Naive B cell (primary cell): ENCODE measurements at regions not wholly inside any gene's neighbourhood (a gene's known extent, or its start where the extent isn't known, plus 50 kb on each side); places are given as distances from the start of the nearest gene placed in this dataset.

Source experiments
- ATAC-seq, 2 donors: fragments of 150-1000 bp; cut with Tn5 transposase; 2 replicates each; pipeline ENCODE4 v1.10.0; 2021; ENCODE audit warnings: low read depth in 2 of 2, mild to moderate bottlenecking in 2 of 2, moderate library complexity in 2 of 2
- DNase-seq: peaks from one replicate; pipeline ENCODE4 v3.0.0; 2022
- H3K27ac Mint-ChIP-seq, 6 donors: one replicate each; pipeline ENCODE4 v1.8.0; 2020 to 2022; ENCODE audit warnings: mild to moderate bottlenecking in 6 of 6, mixed read lengths in 6 of 6, moderate library complexity in 5 of 6, inconsistent platforms in 2 of 6
- H3K27me3 Mint-ChIP-seq, 3 donors: one replicate each; pipeline ENCODE4 v1.8.0; 2021 to 2022; ENCODE audit warnings: mixed read lengths in 3 of 3, mild to moderate bottlenecking in 1 of 3
- H3K36me3 Mint-ChIP-seq, 2 donors: one replicate each; pipeline ENCODE4 v1.8.0; 2020 to 2022; ENCODE audit warnings: mixed read lengths in 2 of 2, inconsistent platforms in 1 of 2, mild to moderate bottlenecking in 1 of 2
- H3K4me1 Mint-ChIP-seq, 3 donors: one replicate each; pipeline ENCODE4 v1.8.0; 2020 to 2022; ENCODE audit warnings: mixed read lengths in 3 of 3, inconsistent platforms in 1 of 3, mild to moderate bottlenecking in 1 of 3, moderate library complexity in 1 of 3
- H3K4me3 Mint-ChIP-seq, 8 donors: one replicate each; pipeline ENCODE4 v1.8.0; 2020 to 2022; ENCODE audit warnings: mild to moderate bottlenecking in 8 of 8, mixed read lengths in 8 of 8, moderate library complexity in 8 of 8, inconsistent platforms in 2 of 8
- H3K9me3 Mint-ChIP-seq, 7 donors: one replicate each; pipeline ENCODE4 v1.8.0; 2020 to 2022; ENCODE audit warnings: mixed read lengths in 7 of 7, mild to moderate bottlenecking in 5 of 7, inconsistent platforms in 2 of 7, moderate library complexity in 1 of 7

DNA sequence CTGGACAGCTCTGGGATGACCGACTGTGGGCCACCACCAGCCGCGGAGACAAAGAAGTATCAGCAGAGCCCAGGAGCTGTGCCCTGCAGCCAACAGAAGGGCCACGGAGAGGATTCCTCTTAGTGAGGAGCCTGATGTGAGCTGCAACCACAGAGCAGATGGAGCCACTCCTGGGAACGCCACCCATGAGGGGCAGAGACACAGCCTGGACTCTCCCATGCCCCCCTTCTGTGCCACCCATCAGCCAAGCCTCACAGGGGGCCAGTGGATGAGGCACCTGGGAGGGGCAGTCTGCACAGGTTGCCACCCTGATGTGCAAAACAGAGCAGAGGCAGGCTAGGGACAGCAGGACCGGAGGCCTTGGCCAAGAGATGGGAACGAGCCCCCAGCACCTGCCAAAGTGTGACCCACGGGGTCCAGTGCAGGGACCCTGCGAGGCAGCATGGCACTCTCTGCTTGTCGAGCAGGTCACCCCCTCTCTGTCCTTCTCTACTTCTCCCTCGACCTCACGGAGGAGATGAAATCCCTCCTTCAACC is 380.7 kb upstream of the IRX1 start:
- H3K4me1 Mint-ChIP-seq: no peaks in the 10 kb centered on the region

DNA sequence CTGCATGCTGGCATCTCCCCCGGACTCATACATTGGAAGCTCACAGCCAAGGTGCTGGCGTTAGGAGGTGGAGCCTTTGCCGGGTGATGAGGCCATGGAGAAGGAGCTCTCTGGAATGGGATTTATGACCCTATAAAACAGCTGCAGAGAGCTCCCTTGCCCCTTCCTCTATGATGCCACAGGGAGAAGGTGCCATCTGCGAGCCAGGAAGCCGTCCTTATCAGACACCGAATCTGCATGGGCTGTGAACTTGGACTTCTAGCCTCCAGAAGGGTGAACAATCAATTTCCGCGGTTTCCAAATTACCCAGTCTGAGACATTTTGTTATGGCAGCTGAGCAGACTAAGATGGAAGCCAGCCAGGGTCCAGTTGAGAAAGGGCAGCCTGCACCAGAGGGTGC is 381.2 kb upstream of the IRX1 start:
- Mint-ChIP-seq H3K27me3 (no peaks in the 10 kb centered on the region), H3K27ac (no peak overlapping the region), H3K4me3 (no peak overlapping the region), H3K9me3 (peaks cover 0 to 19% (median 5%) of the 10 kb centered on the region in 7 donors), H3K36me3 (no peaks in the 10 kb centered on the region), H3K4me1 (no peaks in the 10 kb centered on the region)
- ATAC-seq (no peak), DNase-seq (no peak)

More for the DNA sequence above, 380.7 kb upstream of the IRX1 start:
- ATAC-seq (no peak), DNase-seq (no peak)
- no peaks in the 10 kb centered on the region for H3K27me3 Mint-ChIP-seq
- H3K36me3 Mint-ChIP-seq: no peaks in the 10 kb centered on the region
- no peak overlapping the region for H3K27ac Mint-ChIP-seq
- H3K4me3 Mint-ChIP-seq: no peak overlapping the region
- peaks cover 0 to 19% (median 5%) of the 10 kb centered on the region in 7 donors for H3K9me3 Mint-ChIP-seq

DNA sequence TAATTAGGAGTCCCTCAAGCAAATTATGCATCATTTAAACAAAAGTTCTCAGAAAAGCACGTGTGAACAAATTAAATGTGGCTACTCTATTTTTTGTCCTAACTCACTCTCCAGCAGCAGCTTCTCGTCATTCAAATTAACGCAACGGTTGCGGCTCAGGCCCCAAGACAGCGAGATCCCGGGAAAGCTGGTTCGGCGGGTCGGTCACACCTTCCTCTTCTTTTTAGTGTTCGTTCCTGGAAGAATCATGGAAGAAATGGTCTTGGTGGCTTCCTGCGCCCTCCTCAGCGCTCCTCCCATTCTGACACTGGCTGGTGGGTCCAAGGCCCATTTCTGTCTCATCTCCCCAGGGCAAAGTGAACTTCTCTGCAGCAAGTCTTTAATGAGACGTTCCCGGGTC is 382.8 kb upstream of the IRX1 start:
- peaks cover 0 to 19% (median 5%) of the 10 kb centered on the region in 7 donors for H3K9me3 Mint-ChIP-seq
- H3K36me3 Mint-ChIP-seq: no peaks in the 10 kb centered on the region
- H3K4me1 Mint-ChIP-seq: no peaks in the 10 kb centered on the region
- DNase-seq (no peak), ATAC-seq (no peak)
- H3K27me3 Mint-ChIP-seq: no peaks in the 10 kb centered on the region
- H3K27ac Mint-ChIP-seq: no peak overlapping the region
- H3K4me3 Mint-ChIP-seq: no peak overlapping the region

DNA sequence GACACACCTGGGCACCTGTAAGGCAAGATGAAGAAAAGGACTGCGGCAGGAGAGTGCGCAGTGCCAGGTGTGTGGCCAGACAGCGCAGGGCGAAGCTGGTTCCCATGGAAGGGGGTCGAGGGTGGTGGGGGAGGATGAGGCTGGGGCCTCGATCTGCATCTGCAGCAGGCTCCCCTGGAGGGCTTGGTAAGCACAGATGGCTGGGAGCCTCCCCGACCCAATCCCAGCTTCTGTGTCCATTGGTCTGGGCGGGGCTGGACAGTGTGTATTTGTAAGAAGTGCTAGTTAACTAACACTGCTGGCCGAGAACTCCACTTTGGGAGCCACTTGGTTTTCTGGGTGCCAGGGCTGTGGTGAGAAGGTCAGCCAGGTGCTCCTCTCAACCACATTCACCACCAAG is 385.1 kb upstream of the IRX1 start:
- ATAC-seq (no peak), DNase-seq (no peak)
- H3K27me3 Mint-ChIP-seq: no peaks in the 10 kb centered on the region
- H3K4me1 Mint-ChIP-seq: no peaks in the 10 kb centered on the region
- H3K9me3 Mint-ChIP-seq: peaks cover 0 to 12% (median 3%) of the 10 kb centered on the region in 7 donors
- no peak overlapping the region for H3K4me3 Mint-ChIP-seq
- no peaks in the 10 kb centered on the region for H3K36me3 Mint-ChIP-seq
- H3K27ac Mint-ChIP-seq: no peak overlapping the region

DNA sequence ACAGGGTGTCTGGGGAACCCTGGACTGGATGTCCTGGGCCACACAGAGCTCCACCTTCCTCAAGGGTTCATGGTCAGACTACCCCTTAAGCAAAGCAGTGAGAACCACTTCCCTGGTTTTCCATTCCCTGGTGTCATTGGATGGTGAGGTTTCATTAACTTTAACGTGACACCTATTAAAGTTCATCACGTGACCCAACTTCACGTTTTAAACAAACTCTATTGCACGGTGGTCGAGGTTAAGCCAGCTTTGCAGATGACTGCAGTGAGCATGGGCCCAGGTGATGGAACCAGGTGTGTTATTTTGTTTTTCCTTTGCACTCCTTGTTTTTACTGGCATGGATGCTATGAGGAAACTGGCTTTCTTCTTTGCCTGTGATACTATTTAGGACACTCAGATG is 385.7 kb upstream of the IRX1 start:
- no peaks in the 10 kb centered on the region for H3K4me1 Mint-ChIP-seq
- ATAC-seq (no peak), DNase-seq (no peak)
- no peaks in the 10 kb centered on the region for H3K36me3 Mint-ChIP-seq
- no peaks in the 10 kb centered on the region for H3K27me3 Mint-ChIP-seq
- no peak overlapping the region for H3K4me3 Mint-ChIP-seq
- peaks cover 0 to 15% (median 4%) of the 10 kb centered on the region in 7 donors for H3K9me3 Mint-ChIP-seq
- H3K27ac Mint-ChIP-seq: no peak overlapping the region

DNA sequence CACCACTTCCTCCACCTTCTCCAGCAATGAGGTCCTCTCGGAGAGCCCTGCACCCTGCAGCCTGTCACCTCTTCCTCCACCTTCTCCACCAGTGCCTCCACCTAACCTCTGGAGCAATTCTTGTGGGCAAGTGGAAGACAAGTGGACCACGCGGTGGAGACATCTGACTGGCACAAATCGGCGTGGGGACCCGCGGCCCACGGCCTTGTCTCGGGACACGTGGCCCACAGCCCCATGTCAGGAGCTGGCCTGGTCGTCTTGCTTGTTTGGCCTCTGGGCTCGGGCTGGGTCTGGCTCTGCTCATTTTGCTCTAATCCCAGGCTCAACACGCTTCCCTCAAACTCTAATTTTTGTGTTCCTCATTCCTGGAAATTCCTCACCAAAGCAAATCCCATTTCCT is 393.1 kb upstream of the IRX1 start:
- peaks cover 4 to 7% of the 10 kb centered on the region in 2 donors for H3K36me3 Mint-ChIP-seq
- no peak overlapping the region for H3K27ac Mint-ChIP-seq
- DNase-seq (no peak), ATAC-seq (no peak)
- H3K27me3 Mint-ChIP-seq: peaks cover 17 to 29% (median 28%) of the 10 kb centered on the region in 3 donors
- no peak overlapping the region for H3K4me3 Mint-ChIP-seq
- H3K4me1 Mint-ChIP-seq: peaks cover 0 to 3% (median 0%) of the 10 kb centered on the region in 3 donors
- H3K9me3 Mint-ChIP-seq: peaks cover 0 to 11% (median 4%) of the 10 kb centered on the region in 7 donors

DNA sequence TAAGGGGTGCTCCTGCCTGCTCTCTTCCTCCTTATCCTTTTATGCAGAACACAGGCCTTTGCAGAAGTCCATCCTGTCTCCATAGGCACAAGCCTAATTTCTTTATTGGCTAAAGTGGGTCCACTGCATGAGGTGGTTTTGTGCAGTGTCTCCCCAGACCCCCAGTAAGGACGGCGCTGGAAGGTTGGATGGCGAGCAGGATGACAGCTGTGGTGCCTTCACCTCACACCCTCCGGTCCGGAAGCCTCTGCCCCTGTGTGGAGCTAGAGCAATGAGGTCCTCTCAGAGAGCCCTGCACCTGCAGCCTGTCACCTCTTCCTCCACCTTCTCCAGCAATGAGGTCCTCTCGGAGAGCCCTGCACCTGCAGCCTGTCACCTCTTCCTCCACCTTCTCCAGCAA is 393.7 kb upstream of the IRX1 start:
- no peak overlapping the region for H3K27ac Mint-ChIP-seq
- peaks cover 0 to 11% (median 4%) of the 10 kb centered on the region in 7 donors for H3K9me3 Mint-ChIP-seq
- peaks cover 4 to 7% of the 10 kb centered on the region in 2 donors for H3K36me3 Mint-ChIP-seq
- H3K4me3 Mint-ChIP-seq: no peak overlapping the region
- peaks cover 0 to 3% (median 0%) of the 10 kb centered on the region in 3 donors for H3K4me1 Mint-ChIP-seq
- H3K27me3 Mint-ChIP-seq: peaks cover 22 to 36% (median 35%) of the 10 kb centered on the region in 3 donors
- DNase-seq: no peak
- ATAC-seq: no peak

DNA sequence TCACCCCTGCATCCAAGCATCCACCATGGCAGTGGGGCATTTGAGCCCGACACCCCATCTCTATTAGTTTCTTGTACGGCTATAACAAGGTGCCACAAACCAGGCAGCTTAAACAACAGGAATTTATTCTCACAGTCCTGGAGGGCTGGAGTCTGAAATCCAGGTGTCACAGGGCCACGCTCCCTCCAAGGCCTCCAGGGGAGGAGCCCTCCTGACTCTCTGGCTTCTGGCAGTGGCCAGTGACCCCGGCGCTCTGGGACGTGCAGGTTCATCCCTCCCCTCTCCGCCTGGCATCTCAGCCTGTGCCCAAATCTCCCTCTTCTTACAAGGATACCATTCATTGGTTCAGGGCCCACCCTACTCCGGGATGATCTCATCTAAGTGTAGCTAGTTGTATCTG is 394.5 kb upstream of the IRX1 start:
- H3K27me3 Mint-ChIP-seq: peaks cover 28 to 36% (median 35%) of the 10 kb centered on the region in 3 donors
- no peak overlapping the region for H3K4me3 Mint-ChIP-seq
- no peak for DNase-seq
- peaks cover 0 to 3% (median 0%) of the 10 kb centered on the region in 3 donors for H3K4me1 Mint-ChIP-seq
- H3K27ac Mint-ChIP-seq: no peak overlapping the region
- peaks cover 0 to 11% (median 4%) of the 10 kb centered on the region in 7 donors for H3K9me3 Mint-ChIP-seq
- no peak for ATAC-seq
- peaks cover 4 to 7% of the 10 kb centered on the region in 2 donors for H3K36me3 Mint-ChIP-seq

DNA sequence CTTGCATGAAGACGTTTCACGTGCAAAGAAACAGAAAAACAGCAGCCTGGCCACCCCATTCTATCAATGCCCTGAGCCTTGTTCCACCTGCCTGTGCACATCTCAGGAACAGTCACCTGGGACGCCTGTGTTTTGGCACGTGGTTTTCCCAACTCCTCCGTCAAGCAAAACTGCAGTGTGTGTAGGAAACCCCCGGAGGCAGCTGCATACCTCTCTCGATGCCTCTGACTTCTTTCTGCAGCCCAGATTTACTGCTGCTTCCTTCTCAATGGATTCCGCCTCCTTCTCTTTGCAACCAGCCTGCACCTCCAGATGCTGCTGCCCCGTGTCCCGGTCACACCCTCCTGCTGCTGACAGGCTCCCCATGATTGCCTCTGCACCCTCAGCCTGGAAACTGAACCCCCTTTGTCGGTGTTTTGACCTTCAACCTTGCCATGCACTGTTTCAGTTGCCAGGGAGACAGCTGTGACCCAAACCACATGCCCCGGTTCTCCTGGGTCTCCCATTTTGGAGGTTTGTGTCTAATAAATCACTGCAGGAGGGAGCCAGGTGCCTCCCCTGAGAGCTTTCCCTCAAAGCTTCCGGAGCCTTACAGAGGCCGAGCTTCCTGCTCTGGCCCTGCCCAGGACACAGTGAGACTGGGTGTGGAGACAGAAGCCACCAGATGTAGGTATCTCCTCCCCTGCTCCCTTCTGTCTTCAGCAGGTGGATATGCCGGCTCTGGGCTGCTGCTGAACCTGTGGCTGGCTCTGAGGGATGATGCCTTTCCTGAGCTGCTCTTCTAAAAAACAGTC is 395.5 kb upstream of the IRX1 start:
- H3K4me3 Mint-ChIP-seq: no peak overlapping the region
- H3K4me1 Mint-ChIP-seq: peaks cover 0 to 3% (median 0%) of the 10 kb centered on the region in 3 donors
- no peak overlapping the region for H3K27ac Mint-ChIP-seq
- DNase-seq (no peak), ATAC-seq (no peak)
- peaks cover 28 to 36% (median 35%) of the 10 kb centered on the region in 3 donors for H3K27me3 Mint-ChIP-seq
- peaks cover 0 to 6% (median 4%) of the 10 kb centered on the region in 7 donors for H3K9me3 Mint-ChIP-seq
- peaks cover 4 to 7% of the 10 kb centered on the region in 2 donors for H3K36me3 Mint-ChIP-seq

DNA sequence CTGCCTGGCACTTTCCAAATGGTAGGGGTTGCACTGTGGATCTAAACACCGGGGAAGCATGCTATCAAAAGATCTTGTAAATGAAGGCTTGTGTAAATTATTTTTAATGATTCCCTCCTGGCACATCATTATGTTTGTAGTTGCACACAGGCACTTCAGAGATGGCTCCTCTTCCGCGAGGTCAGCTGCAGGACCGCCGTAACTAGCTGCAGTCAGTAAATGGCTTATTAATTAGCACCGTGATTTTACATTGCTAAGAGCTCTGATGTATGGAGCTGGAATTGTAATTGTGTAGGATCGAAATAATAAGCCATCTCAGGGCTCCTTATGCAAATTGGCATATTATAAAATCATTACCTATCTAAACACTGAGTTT is 397.6 kb upstream of the IRX1 start:
- H3K36me3 Mint-ChIP-seq: peaks cover 4 to 7% of the 10 kb centered on the region in 2 donors
- H3K4me3 Mint-ChIP-seq: no peak overlapping the region
- H3K9me3 Mint-ChIP-seq: peaks cover 0 to 6% (median 2%) of the 10 kb centered on the region in 7 donors
- ATAC-seq (no peak), DNase-seq (no peak)
- no peak overlapping the region for H3K27ac Mint-ChIP-seq
- H3K27me3 Mint-ChIP-seq: peaks cover 28 to 35% (median 35%) of the 10 kb centered on the region in 3 donors
- peaks cover 0 to 3% (median 0%) of the 10 kb centered on the region in 3 donors for H3K4me1 Mint-ChIP-seq

DNA sequence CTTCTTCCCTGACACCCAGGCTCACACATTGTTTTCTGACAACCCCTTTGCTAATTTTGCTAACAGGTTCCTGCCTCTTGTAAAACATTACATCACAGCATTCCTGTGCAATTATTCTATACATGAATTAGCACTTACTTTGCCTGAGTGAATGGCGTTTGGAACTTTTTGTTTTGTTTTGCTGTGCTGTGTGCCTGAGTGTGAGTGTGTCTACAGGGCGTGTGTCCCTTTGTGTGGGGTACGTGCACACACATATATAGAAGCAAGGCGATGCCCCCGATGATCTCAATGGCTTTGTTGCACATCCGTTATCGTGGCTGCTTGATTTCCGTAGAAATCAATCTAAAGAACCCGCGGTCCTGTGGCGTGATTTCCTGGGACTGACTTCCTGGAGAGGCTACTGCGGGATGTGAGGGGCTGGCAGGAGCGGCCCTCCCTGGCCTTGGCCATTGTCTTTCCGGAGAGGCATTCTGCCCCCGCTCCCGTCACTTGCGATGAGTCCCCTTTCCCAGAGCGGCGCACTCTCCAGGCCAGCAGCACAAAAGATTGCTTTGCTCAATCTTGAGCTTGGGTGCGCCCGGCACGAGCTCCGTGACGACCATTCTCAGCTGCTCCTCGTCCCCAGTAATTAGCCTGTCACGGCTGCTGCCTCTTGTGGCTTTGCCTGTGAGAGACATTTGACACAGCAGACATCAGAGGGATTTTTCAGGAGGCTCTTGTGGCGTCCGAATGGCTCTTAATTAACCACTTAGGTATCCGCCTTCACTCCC is 398.1 kb upstream of the IRX1 start:
- H3K9me3 Mint-ChIP-seq: peaks cover 0 to 5% (median 1%) of the 10 kb centered on the region in 7 donors
- DNase-seq (no peak), ATAC-seq (no peak)
- H3K36me3 Mint-ChIP-seq: peaks cover 0 to under 1% of the 10 kb centered on the region in 2 donors
- H3K27me3 Mint-ChIP-seq: peaks cover 24 to 35% (median 29%) of the 10 kb centered on the region in 3 donors
- H3K4me1 Mint-ChIP-seq: no peaks in the 10 kb centered on the region
- H3K27ac Mint-ChIP-seq: no peak overlapping the region
- no peak overlapping the region for H3K4me3 Mint-ChIP-seq

DNA sequence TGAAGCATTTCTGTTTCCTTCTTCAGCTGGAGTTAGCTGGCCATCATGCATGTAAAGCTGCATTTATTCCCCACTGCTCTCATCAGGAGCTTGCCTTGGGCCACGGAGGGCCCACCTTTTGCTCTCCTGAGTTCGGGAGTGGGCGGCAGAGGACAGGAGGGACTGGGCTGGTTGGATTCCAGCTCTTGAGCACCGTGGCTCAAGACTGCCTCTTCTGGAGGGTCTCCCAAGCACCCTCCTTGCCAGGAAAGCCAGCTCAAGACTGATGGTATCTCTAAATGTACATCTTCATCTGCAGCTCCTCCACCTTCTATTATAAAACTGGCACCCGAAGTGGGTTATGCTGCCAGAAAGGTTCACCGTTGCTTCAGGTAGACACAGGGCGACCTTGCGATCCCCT is 399.6 kb upstream of the IRX1 start:
- Mint-ChIP-seq H3K36me3 (no peaks in the 10 kb centered on the region), H3K27ac (no peak overlapping the region), H3K4me1 (no peaks in the 10 kb centered on the region), H3K27me3 (peaks cover 17 to 31% (median 28%) of the 10 kb centered on the region in 3 donors), H3K9me3 (peaks cover 0 to 5% (median 0%) of the 10 kb centered on the region in 7 donors), H3K4me3 (no peak overlapping the region)
- ATAC-seq (no peak), DNase-seq (no peak)

DNA sequence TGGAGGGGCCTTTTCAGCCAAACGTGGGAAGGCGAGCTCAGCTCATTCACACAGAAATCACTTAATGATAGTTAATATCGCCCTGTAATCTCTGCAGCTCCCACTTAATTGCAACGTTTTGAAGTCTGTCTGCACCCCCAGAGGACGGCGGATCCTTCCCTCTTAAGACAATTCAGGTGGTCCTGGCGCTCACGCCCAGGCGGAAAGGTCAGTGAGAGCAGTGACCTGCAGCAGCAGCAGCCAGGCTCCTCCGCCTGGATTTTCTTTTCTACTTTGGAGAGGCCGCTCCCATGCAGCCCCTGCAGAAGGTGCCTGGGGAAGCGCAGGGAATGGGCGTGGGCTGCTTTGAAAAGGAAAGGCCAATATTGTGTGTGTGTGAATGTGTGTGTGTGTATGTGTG is 400.9 kb upstream of the IRX1 start:
- H3K9me3 Mint-ChIP-seq: peaks cover 0 to 5% (median 0%) of the 10 kb centered on the region in 7 donors
- H3K27ac Mint-ChIP-seq: no peak overlapping the region
- no peaks in the 10 kb centered on the region for H3K36me3 Mint-ChIP-seq
- no peak for DNase-seq
- H3K4me1 Mint-ChIP-seq: no peaks in the 10 kb centered on the region
- ATAC-seq: no peak
- H3K4me3 Mint-ChIP-seq: no peak overlapping the region
- H3K27me3 Mint-ChIP-seq: peaks cover 12 to 22% (median 20%) of the 10 kb centered on the region in 3 donors
